ENCODE measurements at regions not wholly inside any gene's neighbourhood (a gene's known extent, or its start where the extent isn't known, plus 50 kb on each side); places are given as distances from the start of the nearest gene placed in this dataset.

DNA sequence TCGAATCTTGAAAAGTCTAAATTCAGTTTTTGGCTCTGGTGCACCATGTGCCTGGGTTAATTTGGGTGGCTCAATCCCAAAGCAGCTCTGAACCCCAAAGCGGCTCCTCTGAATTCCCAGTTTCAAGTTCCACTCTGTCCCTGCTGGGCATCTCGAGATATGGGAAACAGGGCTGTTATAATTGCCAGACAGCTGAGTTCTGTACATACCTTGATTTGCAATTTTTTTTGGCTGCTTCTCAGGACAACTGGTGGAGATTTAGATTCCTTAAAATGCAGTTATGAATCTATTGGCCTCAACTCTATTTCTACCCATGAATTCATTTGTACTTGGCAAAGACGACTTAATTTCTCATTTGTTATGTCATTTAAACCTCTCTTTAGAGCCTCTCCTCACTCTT lies 808.5 kb downstream of the TLE4 start:
- no peak for TF ChIP-seq CTCF (IDR thresholded peaks at IDR 0.05 in 2 of 3, conservative IDR thresholded peaks at IDR 0.05 in 1 of 3; ENCODE audit: control insufficient read depth in 2 of 3, extremely low read depth in 1 of 3, insufficient read depth in 1 of 3, low read depth in 3 of 3, low read length in 3 of 3)
- TF ChIP-seq RBBP5 (conservative IDR thresholded peaks at IDR 0.05) = no peak
- TF ChIP-seq POLR2A (IDR thresholded peaks at IDR 0.05; ENCODE audit: low read depth, low read length) = no peak

Data from GM12878 (cell line).